ENCODE measurements at regions not wholly inside any gene's neighbourhood (a gene's known extent, or its start where the extent isn't known, plus 50 kb on each side); places are given as distances from the start of the nearest gene placed in this dataset.

DNA sequence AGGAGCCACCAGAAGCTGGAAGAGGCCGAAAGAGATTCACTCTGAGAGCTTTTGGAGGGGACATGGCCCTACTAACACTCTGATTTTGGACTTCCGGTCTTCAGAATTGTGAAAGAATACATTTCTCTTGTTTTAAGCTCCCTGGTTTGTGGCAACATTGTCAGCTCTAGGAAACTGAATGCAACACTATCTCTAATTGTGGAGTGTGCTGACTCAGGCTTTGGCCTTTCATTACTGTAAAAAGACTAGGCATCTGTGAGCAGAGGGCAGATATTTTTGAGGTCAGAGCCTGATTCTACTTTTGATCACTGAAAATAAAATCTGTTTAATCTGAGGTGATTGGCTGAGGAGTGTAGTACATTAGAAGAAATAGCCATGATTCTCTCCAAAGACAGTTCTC, 185.4 kb upstream of the FAM98A start:
- TF ChIP-seq BACH1 (IDR thresholded peaks at IDR 0.05; ENCODE audit: low read length) (no peak), EP300 (IDR thresholded peaks at IDR 0.05; ENCODE audit: borderline replicate concordance in 1 of 2, low read depth in 2 of 2, low read length in 2 of 2) (no peak), SIN3A (conservative IDR thresholded peaks at IDR 0.05 in 1 of 2, IDR thresholded peaks at IDR 0.05 in 1 of 2; ENCODE audit: low read depth in 1 of 2, low read length in 2 of 2) (no peak), CHD1 (IDR thresholded peaks at IDR 0.05; ENCODE audit: low read depth, low read length) (no peak), ZNF274 (IDR thresholded peaks at IDR 0.05; ENCODE audit: borderline replicate concordance, extremely low read depth, low read length) (no peak)
- TF ChIP-seq, protein P1, sequence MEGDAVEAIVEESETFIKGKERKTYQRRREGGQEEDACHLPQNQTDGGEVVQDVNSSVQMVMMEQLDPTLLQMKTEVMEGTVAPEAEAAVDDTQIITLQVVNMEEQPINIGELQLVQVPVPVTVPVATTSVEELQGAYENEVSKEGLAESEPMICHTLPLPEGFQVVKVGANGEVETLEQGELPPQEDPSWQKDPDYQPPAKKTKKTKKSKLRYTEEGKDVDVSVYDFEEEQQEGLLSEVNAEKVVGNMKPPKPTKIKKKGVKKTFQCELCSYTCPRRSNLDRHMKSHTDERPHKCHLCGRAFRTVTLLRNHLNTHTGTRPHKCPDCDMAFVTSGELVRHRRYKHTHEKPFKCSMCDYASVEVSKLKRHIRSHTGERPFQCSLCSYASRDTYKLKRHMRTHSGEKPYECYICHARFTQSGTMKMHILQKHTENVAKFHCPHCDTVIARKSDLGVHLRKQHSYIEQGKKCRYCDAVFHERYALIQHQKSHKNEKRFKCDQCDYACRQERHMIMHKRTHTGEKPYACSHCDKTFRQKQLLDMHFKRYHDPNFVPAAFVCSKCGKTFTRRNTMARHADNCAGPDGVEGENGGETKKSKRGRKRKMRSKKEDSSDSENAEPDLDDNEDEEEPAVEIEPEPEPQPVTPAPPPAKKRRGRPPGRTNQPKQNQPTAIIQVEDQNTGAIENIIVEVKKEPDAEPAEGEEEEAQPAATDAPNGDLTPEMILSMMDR (IDR thresholded peaks at IDR 0.05; ENCODE audit: control extremely low read depth in 1 of 3, insufficient read depth in 1 of 3, low read depth in 1 of 3, low read length in 3 of 3), result no peak
- TF ChIP-seq, protein P2, sequence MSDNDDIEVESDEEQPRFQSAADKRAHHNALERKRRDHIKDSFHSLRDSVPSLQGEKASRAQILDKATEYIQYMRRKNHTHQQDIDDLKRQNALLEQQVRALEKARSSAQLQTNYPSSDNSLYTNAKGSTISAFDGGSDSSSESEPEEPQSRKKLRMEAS (IDR thresholded peaks at IDR 0.05), result no peak
- TF ChIP-seq, protein P3, sequence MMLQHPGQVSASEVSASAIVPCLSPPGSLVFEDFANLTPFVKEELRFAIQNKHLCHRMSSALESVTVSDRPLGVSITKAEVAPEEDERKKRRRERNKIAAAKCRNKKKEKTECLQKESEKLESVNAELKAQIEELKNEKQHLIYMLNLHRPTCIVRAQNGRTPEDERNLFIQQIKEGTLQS (IDR thresholded peaks at IDR 0.05; ENCODE audit: insufficient read depth, low read depth, low read length), result no peak

All from H1 (cell line).